NOMO-1 (cell line): ENCODE measurements at regions not wholly inside any gene's neighbourhood (a gene's known extent, or its start where the extent isn't known, plus 50 kb on each side); places are given as distances from the start of the nearest gene placed in this dataset.
A peak's percentile ranks its signal among the peaks of the same experiment; 100 is the strongest.

Experiments
- DNase-seq, 2 experiments: peaks; one replicate each; lab custom pipeline; 2025; ENCODE audit not compliant: unreplicated experiment in 2 of 2; lab: John Stamatoyannopoulos, UW

DNA sequence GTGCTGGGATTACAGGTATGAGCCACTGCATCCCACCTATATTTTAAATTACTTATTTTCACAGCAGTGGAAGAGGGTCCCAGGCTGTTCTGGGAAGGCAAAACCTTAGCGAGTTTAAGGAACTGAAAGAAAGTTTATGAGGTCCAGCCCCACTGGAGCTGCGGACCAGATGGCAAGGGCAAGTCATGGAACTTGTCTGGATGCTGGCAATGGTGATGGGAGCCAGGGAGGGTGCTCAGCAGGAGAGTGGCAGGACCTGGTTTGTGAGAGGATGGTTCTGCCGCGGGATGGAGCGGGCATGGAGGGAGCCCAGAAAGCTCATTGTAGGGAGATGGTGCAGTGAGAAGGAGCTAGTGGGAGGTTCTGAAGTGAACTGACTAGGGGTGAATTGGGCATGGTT, 50.6 kb upstream of the SLC45A1 start:
- peak in 1 of 2 experiments; percentile 2 for DNase-seq

DNA sequence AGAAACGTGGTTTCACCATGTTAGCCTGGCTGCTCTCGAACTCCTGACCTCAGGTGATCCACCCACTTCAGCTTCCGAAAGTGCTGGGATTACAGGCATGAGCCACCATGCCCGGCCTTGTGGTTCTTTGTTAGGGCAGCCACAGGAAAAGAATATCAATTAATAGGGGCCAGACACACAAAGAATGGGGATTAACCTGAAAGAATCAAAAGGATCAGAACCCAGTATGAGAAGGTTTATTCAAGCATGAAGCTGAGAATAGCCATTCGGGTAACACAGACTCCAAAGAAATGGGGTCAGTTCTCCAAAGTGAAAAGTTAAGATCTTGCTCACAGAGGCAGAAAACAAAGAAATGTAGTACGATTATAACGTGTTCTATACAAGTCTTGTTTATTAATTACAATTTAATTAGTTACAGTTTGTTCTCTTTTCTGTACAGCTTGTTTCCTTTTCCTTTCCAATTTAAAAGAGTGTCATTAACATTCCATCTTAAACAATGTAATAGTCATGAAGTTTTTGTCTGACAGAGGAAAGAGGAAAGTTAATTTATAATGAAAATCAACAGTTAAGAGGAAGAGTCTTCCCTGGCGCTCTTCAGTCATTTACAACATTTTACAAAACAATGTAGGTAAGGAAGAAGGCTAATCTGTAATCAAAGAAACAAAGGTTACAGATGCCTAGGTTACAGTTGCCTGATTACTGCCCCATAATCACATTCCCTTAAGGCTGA, 51.3 kb upstream of the SLC45A1 start:
- DNase-seq: no peak

DNA sequence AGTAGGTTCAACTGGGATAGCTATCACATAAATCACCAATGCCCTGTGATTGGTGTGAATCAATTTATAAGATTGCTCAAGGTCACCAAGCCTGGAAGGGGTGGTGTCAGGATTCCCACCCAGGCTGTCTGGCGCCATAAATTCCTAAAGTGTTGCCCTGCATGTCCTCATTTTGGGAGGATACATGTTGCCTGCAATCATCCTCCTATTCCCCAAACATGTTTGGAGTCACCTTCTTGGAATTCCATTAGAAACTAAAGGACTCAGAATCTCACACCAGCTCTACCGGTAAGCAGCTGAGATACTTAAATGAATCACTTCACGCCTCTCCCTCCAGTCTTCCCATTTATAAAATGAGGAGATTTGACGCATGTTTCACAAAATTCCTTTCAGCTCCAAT, 54.1 kb upstream of the SLC45A1 start:
- no peak for DNase-seq

DNA sequence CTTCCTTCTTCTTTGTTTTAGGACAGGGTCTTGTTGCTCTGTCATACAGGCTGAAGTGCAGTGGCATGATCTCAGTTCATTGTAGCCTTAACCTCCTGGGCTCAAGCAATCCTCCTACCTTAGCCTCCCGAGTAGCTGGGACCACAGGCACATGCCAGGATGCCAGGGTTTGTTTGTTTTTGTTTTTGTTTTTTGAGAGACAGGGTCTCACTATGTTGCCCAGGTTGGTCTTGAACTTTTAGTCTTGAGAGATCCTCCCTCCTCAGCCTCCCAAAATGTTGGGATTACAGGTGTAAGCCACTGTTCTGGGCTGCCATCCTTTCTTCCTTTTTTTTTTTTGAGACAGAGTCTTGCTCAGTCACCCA, 56.5 kb upstream of the SLC45A1 start:
- DNase-seq: no peak

DNA sequence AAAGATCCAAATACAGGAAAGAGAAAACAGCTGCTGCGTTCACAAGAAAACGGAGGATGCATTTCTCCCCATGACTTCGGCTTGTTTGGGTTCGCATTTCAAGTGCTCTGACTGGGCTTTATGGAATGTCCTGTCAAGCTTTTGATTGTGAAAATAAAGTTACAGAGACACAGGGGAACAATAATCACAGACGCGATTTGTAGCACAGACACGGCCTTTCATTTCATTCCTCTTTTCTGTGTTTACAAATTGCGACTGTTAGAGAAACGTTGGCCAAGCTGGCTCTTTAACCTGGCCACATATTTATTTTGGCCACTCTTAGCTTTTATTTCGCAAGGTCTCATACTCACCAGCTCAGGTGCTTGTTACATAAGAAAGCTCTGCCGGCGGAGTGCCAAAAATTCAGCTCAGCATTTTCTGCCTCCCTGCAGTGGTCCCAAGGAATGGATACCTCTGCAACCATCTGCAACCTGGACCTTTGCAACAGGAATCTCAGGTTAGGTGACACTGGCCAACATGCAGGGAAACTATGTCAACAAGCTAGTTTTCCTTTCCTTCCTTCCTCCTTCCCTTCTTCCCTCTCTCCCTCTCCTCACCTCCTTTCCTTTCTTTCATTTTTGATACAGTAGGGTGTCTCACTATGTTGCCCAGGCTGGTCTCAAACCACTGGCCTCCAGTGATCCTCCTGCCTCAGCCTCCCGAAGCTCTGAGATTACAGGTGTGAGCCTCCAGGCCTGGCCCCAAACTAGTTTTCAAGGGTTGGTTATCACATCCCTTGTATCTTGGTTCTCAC, 58.2 kb upstream of the SLC45A1 start:
- DNase-seq: no peak

DNA sequence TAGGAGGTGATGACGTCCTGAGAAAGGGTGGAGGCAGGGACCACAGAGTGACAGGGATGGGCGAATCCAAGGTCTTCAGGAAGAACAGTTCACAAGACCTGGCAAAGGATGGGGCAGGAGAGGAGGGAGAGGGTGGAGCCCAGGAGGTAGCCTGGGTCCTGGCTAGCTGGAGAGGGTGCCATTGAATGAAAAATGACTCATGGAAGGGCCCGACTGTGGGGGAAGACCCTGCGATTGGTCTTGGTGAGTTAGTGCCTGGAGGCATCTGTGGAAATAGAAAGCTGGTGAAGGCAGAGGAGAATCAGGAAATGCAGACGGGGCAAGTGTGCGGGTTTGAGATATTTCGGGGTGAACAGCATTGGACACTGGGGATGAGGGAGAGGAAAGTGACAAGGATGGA, 60.3 kb upstream of the SLC45A1 start:
- no peak for DNase-seq

DNA sequence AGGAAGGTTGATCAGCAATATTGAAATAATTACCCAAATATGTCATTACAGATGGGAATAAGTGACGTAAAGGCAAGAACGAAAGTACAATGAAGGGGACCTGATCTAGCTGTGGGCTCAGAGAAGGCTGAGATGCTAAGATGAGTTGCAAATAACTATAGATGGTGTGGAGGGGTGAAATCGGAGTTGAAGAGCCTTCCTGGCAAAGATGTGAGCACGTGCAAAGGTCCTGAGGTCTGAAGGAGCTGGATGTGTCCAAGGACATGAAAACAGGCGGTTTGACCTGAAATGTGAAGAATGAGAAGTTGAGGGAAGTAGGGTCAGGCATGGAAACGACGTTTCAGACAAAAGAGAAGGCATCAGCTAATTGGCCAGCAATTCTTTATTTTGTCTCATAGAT, 61.6 kb upstream of the SLC45A1 start:
- DNase-seq: no peak

DNA sequence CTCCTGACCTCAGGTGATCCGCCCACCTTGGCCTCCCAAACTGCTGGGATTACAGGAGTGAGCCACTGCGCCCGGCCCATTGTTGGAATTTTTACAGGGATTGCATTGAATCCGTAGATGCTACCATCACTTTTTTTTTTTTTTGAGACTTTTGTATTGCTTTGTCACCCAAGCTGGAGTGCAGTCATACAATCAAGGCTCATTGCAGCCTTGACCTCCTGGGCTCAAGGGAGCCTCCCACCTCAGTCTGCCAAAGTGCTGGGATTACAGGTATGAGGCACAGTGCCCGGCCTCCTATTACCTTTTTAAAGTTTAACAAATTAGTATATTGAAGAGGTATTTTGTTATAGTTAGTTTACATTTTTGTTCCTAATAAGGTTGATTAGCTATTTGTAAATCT, 62.2 kb upstream of the SLC45A1 start:
- DNase-seq: no peak

DNA sequence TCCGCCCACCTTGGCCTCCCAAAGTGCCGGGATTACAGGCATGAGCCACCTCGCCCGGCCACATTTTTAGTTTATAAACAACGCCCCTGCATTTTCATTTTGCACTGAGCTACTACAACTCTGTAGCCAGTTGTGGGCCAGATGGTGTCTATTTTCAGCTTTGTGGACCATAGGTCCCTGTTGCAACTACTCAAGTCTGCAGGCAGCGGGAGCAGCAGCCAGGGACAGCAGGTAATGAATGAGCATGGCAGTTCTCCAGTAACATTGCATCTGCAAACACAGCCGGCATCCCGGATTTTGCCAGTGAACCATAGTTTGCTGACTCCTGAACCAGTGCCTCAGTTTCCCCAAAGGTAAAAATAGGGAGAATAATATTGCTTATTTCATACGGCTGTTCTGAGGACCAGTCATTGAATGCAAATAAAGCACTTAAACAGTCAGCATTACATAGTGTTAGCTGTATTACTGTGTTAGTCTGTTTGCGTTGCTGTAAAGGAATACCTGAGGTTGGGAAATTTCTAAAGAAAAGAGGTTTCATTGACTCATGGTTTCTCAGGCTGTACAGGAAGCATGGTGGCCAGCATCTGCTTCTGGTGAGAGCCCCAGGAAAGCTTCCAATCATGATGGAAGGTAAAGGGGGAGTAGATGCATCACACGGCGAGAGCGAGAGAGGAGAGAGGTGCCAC, 65.5 kb upstream of the SLC45A1 start:
- no peak for DNase-seq

DNA sequence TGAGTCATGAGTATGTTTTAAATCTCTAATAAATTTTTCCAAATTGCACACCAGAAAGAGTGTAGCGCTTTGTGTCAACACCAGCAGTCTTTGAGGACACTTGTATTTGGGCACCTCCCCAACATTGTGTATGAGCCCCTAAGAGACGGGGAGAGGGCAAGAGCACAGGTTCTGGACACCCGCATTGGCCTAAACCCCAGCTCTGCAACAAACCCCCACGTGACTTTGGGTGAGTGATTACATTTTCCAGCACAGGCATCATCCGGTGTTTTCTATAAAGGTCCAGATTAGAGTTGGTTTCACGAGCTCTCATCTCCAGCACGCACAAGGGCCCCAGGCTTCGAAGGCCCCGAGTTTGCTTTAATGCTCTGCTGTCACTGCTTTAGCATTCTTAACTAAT, 66.3 kb upstream of the SLC45A1 start:
- DNase-seq: no peak

DNA sequence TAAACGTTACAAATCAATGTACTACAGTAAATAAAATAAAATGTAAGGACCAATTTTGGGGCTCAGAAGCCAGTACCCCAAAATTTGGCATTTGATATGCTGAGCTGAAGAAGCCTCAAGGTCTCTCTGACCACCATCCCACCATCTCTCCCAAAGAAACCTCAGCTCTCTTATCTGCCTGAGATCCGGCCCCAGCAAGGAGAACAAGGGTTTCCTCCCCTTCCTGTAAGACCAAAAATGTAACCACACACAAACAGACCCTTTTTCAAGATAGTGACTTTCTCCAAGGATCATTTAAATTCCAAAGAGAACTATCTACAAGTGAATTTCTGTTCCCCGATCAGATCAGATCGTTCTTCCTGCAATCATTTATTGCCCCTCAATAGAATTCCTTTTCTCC, 68.1 kb upstream of the SLC45A1 start:
- no peak for DNase-seq

DNA sequence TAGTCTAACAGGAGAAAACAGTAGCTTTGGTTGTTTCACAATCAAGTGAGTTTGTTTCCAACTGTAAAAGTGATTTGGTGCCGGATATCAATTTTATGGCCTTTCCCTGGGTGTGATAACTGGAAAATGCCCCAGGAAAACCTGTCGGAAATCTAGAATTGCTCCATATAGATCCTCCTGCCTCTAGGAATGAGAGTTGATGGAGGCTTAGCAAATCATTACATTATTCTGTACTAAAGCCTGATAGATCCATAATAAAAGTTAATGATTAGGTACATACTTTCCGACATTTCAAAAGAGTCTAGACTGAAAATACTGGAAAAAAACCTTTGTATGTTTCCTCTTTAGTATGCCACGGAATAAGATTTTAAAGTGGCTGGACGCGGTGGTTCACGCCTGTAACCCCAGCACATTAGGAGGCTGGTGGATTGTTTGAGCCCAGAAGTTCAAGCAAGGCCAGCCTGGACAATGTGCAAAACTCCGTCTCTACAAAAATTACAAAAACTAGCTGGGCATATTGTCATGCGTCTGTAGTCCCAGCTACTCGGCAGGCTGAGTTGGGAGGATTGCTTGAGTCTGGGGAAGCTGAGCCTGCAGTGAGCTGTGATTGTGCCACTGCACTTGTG, 70.0 kb upstream of the SLC45A1 start:
- DNase-seq: no peak

DNA sequence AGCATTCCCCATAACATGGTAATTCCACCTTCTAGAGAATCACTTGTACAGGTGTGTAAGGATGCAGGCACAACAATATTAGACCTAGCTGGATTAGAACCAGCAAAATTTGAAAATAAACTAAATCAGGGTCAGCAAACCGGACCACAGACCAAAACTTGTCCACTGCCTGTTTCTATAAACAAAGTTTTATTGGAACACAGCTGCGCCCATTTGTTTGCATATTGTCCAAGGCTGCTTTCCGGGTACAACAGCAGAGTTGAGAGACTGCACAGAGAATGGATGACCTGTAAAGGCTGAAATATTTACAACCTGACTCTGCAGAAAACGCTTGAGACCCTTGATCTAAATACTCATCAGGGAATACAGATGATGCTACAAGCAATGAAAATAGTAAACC, 73.6 kb upstream of the SLC45A1 start:
- no peak for DNase-seq

DNA sequence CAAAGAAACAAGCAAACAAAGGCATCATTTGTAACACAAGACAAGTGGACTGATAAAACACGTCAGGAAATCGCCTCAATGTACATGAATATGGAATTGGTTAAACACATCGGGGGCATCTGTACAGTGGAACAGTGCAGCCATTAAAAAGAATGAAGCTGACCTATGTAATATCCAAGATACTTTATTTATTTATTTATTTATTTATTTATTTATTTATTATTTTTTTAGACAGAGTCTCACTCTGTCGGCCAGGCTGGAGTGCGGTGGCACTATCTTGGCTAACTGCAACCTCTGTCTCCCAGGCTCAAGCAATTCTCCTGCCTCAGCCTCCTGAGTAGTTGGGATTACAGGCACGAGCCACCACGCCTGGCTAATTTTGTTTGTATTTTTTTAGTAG, 75.4 kb upstream of the SLC45A1 start:
- DNase-seq: no peak

DNA sequence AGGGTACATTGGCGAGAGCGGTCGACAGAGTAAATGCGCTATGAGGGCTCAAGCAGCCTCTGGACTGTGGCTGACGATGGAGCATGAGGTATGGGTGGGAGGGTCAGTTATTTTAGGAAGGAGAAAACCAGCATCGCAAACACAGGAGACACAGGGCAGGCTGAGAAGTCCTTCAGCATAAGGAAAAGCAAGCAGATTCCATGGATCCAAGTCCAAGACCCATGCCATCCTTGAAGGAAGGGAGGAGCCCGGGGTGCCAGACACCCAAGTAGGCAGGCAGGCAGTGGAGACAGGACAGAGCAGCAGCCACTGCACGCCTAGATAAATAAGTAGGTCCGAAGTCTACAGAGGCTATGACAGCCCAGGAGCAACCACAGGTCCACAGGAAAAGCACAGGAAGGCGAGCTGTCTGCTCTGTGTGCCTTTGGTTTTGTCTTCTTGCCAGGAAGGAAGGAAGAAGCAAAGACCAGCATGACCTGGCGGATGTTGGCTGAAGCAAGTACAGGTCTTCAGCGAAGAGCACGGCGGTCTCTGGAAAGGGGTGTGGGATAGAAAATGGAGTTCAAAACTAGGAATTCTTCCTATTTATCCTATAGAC, 76.4 kb upstream of the SLC45A1 start:
- DNase-seq: no peak

DNA sequence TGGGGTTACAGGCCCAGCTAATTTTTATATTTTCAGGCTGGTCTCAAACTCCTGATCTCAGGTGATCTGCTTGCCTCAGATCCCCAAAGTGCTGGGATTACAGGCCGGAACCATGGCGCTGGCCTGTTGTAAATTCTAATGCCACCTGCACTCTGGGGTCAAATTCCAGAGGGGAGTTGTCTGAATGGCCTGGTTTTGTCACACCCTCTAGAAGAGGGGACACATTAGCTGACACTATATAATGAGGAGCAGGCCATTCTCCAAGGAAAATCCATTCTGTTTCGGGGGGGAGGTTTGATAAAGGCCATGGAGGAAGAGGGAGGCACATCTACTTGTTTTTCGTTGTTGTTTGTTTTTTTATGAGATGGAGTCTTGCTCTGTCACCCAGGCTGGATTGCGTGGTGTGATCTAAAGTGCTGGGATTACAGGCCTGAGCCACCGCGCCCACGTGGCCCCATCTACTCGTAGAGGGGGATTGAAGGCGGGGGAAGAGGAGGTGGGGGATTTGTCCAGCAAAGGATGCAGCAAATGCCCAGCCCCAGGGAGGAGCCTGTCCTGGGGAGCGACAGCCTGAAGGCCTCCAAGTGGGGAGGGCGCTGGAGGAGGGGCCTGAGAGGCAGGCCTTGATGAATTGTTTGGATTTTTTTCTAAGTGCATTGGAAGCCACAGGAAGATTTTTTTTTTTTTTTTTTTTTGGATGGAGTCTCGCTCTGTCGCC, 78.4 kb upstream of the SLC45A1 start:
- DNase-seq: no peak

DNA sequence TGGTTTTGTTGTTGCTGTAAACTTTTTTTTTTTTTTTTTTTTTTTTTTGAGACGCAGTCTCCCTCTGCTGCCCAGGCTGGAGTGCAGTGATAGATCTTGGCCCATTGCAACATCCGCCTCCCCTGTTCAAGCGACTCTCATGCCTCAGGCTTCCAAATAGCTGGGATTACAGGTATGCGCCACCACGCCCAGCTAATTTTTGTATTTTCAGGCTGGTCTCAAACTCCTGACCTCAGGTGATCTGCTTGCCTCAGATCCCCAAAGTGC, 78.9 kb upstream of the SLC45A1 start:
- DNase-seq: no peak

DNA sequence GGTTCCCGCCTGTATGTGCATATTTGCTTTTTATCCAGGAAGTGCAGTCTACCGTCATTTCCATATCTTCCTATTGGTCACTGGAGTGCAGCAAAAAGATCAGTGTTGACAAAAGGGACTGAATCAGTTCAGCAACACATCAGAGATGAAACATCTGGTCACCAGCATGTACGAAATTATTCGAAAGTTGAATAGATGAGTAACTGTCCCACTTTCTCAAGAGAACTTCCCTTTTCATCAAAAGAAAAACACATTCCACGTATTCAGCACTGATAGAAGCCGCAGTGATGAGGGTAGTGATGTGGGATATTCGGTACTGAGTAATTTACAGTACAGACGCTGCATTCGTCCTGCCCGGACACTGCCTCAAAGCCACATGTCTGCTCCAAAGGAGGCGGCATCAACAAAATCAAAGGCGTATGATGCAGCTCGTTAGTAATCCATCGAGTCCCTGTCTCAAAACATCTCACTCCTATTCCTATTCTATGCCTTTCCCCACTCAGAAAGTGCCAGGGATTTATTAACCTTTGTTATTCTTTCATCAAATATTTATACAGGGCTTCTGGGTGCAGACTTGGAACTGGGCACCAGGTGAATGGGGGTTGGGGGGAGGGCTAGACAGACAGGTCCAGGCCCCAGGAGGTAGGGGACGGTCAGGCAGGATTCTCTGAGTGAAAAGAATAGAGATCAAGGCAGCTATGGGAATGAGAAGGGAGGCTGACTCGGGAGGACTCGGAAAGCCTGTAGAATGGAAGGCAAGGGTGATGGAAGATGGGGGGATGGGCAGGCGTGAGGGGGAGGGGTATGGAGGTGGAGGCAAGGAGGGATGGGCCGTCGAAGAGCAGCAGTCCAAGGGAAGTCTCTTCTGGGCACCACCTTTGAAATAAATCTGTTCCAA, 79.5 kb upstream of the SLC45A1 start:
- DNase-seq: peak in 1 of 2 experiments; percentile 4

DNA sequence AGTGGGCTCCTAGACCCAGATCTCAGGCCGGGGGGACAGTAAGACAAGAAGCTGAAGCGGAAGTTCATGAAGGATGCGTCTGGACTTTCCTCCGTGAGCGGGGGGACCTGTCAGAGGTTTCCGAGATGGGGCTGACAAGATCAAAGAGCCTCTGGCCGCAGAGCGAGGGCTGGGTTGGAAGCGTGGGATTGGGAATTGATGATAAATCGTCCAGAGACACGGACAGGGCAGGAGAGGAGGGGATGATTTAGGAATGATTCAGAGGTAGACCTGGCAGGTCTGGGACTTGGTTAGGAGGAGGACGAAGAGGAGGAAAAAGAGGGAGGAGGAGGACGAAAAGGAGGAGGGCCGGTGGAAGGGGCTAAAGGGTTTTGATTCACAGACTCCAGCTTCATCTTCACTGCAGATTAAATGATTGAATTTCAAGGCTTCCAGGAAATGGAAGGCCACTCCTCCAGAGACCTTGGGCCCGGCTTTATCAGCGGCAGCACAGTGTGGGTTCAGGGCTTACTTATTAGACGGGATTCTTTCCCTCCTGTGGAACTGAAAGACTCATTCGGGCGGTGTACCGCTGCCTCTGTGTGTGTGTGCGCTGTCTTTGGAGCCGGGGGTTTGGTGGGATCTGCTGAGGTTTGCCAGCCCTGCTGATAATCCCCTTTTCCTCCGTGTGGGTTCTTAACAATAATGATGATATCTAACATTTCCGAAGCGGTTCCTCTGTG, 85.7 kb upstream of the SLC45A1 start:
- DNase-seq: no peak
